ENCODE measurements at regions not wholly inside any gene's neighbourhood (a gene's known extent, or its start where the extent isn't known, plus 50 kb on each side); places are given as distances from the start of the nearest gene placed in this dataset.

GRCh38 chr5:101989659-101990058 is 306.4 kb downstream of the SLCO4C1 start:
- Histone ChIP-seq H3K9ac (ENCODE audit: low read length) (no peak overlapping the region), H3K4me1 (ENCODE audit: control insufficient read depth, low read depth, low read length) (no peaks in the 10 kb centered on the region), H3K27ac (ENCODE audit: low read length) (no peak overlapping the region), H3K9me3 (ENCODE audit: control insufficient read depth, low read depth, low read length) (no peaks in the 10 kb centered on the region), H3K36me3 (ENCODE audit: control insufficient read depth, low read depth, low read length) (no peaks in the 10 kb centered on the region), H3K4me3 (ENCODE audit: low read length) (no peak overlapping the region), H3K27me3 (ENCODE audit: control insufficient read depth, insufficient read depth, low read length) (no peaks in the 10 kb centered on the region)

- Histone ChIP-seq H3K4me1 (ENCODE audit: control insufficient read depth, low read depth, low read length) (no peaks in the 10 kb centered on the region), H3K36me3 (ENCODE audit: control insufficient read depth, low read depth, low read length) (no peaks in the 10 kb centered on the region), H3K9ac (ENCODE audit: low read length) (no peak overlapping the region), H3K4me3 (ENCODE audit: low read length) (no peak overlapping the region), H3K27ac (ENCODE audit: low read length) (no peak overlapping the region), H3K27me3 (ENCODE audit: control insufficient read depth, insufficient read depth, low read length) (no peaks in the 10 kb centered on the region), H3K9me3 (ENCODE audit: control insufficient read depth, low read depth, low read length) (no peaks in the 10 kb centered on the region)
Measured at GRCh38 chr5:101977729-101978345, 318.2 kb downstream of the SLCO4C1 start.

GRCh38 chr5:101976933-101977332 is 319.2 kb downstream of the SLCO4C1 start:
- H3K27me3 ChIP-seq (ENCODE audit: control insufficient read depth, insufficient read depth, low read length): no peaks in the 10 kb centered on the region
- H3K4me1 ChIP-seq (ENCODE audit: control insufficient read depth, low read depth, low read length): no peaks in the 10 kb centered on the region
- H3K9ac ChIP-seq (ENCODE audit: low read length): no peak overlapping the region
- no peak overlapping the region for H3K27ac ChIP-seq (ENCODE audit: low read length)
- H3K4me3 ChIP-seq (ENCODE audit: low read length): no peak overlapping the region
- no peaks in the 10 kb centered on the region for H3K9me3 ChIP-seq (ENCODE audit: control insufficient read depth, low read depth, low read length)
- no peaks in the 10 kb centered on the region for H3K36me3 ChIP-seq (ENCODE audit: control insufficient read depth, low read depth, low read length)

GRCh38 chr5:101969742-101970141 is 326.3 kb downstream of the SLCO4C1 start:
- H3K27me3 ChIP-seq (ENCODE audit: control insufficient read depth, insufficient read depth, low read length): no peaks in the 10 kb centered on the region
- no peaks in the 10 kb centered on the region for H3K4me1 ChIP-seq (ENCODE audit: control insufficient read depth, low read depth, low read length)
- H3K27ac ChIP-seq (ENCODE audit: low read length): no peak overlapping the region
- H3K9ac ChIP-seq (ENCODE audit: low read length): no peak overlapping the region
- no peaks in the 10 kb centered on the region for H3K9me3 ChIP-seq (ENCODE audit: control insufficient read depth, low read depth, low read length)
- no peaks in the 10 kb centered on the region for H3K36me3 ChIP-seq (ENCODE audit: control insufficient read depth, low read depth, low read length)
- H3K4me3 ChIP-seq (ENCODE audit: low read length): no peak overlapping the region

GRCh38 chr5:101966476-101966875 is 329.6 kb downstream of the SLCO4C1 start:
- H3K4me3 ChIP-seq (ENCODE audit: low read length): no peak overlapping the region
- H3K9ac ChIP-seq (ENCODE audit: low read length): no peak overlapping the region
- H3K9me3 ChIP-seq (ENCODE audit: control insufficient read depth, low read depth, low read length): no peaks in the 10 kb centered on the region
- H3K27ac ChIP-seq (ENCODE audit: low read length): no peak overlapping the region
- no peaks in the 10 kb centered on the region for H3K27me3 ChIP-seq (ENCODE audit: control insufficient read depth, insufficient read depth, low read length)
- no peaks in the 10 kb centered on the region for H3K36me3 ChIP-seq (ENCODE audit: control insufficient read depth, low read depth, low read length)
- H3K4me1 ChIP-seq (ENCODE audit: control insufficient read depth, low read depth, low read length): no peaks in the 10 kb centered on the region

GRCh38 chr5:101955891-101956290 is 340.2 kb downstream of the SLCO4C1 start:
- H3K9me3 ChIP-seq (ENCODE audit: control insufficient read depth, low read depth, low read length): no peaks in the 10 kb centered on the region
- no peak overlapping the region for H3K9ac ChIP-seq (ENCODE audit: low read length)
- H3K36me3 ChIP-seq (ENCODE audit: control insufficient read depth, low read depth, low read length): no peaks in the 10 kb centered on the region
- no peak overlapping the region for H3K27ac ChIP-seq (ENCODE audit: low read length)
- H3K4me1 ChIP-seq (ENCODE audit: control insufficient read depth, low read depth, low read length): no peaks in the 10 kb centered on the region
- no peak overlapping the region for H3K4me3 ChIP-seq (ENCODE audit: low read length)
- no peaks in the 10 kb centered on the region for H3K27me3 ChIP-seq (ENCODE audit: control insufficient read depth, insufficient read depth, low read length)

GRCh38 chr5:101950019-101950418 is 346.1 kb downstream of the SLCO4C1 start:
- no peaks in the 10 kb centered on the region for H3K4me1 ChIP-seq (ENCODE audit: control insufficient read depth, low read depth, low read length)
- no peaks in the 10 kb centered on the region for H3K9me3 ChIP-seq (ENCODE audit: control insufficient read depth, low read depth, low read length)
- H3K4me3 ChIP-seq (ENCODE audit: low read length): no peak overlapping the region
- no peaks in the 10 kb centered on the region for H3K27me3 ChIP-seq (ENCODE audit: control insufficient read depth, insufficient read depth, low read length)
- no peak overlapping the region for H3K9ac ChIP-seq (ENCODE audit: low read length)
- no peak overlapping the region for H3K27ac ChIP-seq (ENCODE audit: low read length)
- no peaks in the 10 kb centered on the region for H3K36me3 ChIP-seq (ENCODE audit: control insufficient read depth, low read depth, low read length)

- H3K4me3 ChIP-seq (ENCODE audit: low read length): no peak overlapping the region
- no peak overlapping the region for H3K27ac ChIP-seq (ENCODE audit: low read length)
- H3K4me1 ChIP-seq (ENCODE audit: control insufficient read depth, low read depth, low read length): no peaks in the 10 kb centered on the region
- no peaks in the 10 kb centered on the region for H3K9me3 ChIP-seq (ENCODE audit: control insufficient read depth, low read depth, low read length)
- no peak overlapping the region for H3K9ac ChIP-seq (ENCODE audit: low read length)
- no peaks in the 10 kb centered on the region for H3K27me3 ChIP-seq (ENCODE audit: control insufficient read depth, insufficient read depth, low read length)
- H3K36me3 ChIP-seq (ENCODE audit: control insufficient read depth, low read depth, low read length): no peaks in the 10 kb centered on the region
Measured at GRCh38 chr5:101948615-101949014, 347.5 kb downstream of the SLCO4C1 start.

GRCh38 chr5:101943784-101944183 is 352.3 kb downstream of the SLCO4C1 start:
- no peak overlapping the region for H3K27ac ChIP-seq (ENCODE audit: low read length)
- no peak overlapping the region for H3K4me3 ChIP-seq (ENCODE audit: low read length)

GRCh38 chr5:101942321-101942882 is 353.7 kb downstream of the SLCO4C1 start:
- Histone ChIP-seq H3K27ac (ENCODE audit: low read length) (no peak overlapping the region), H3K9ac (ENCODE audit: low read length) (no peak overlapping the region), H3K27me3 (ENCODE audit: control insufficient read depth, insufficient read depth, low read length) (no peaks in the 10 kb centered on the region), H3K36me3 (ENCODE audit: control insufficient read depth, low read depth, low read length) (no peaks in the 10 kb centered on the region), H3K4me3 (ENCODE audit: low read length) (peak overlapping the region; percentile 14), H3K9me3 (ENCODE audit: control insufficient read depth, low read depth, low read length) (no peaks in the 10 kb centered on the region), H3K4me1 (ENCODE audit: control insufficient read depth, low read depth, low read length) (no peaks in the 10 kb centered on the region)

More at GRCh38 chr5:101943784-101944183, 352.3 kb downstream of the SLCO4C1 start:
- no peaks in the 10 kb centered on the region for H3K4me1 ChIP-seq (ENCODE audit: control insufficient read depth, low read depth, low read length)
- H3K36me3 ChIP-seq (ENCODE audit: control insufficient read depth, low read depth, low read length): no peaks in the 10 kb centered on the region
- no peak overlapping the region for H3K9ac ChIP-seq (ENCODE audit: low read length)
- H3K9me3 ChIP-seq (ENCODE audit: control insufficient read depth, low read depth, low read length): no peaks in the 10 kb centered on the region
- H3K27me3 ChIP-seq (ENCODE audit: control insufficient read depth, insufficient read depth, low read length): no peaks in the 10 kb centered on the region

GRCh38 chr5:101937041-101937440 is 359.0 kb downstream of the SLCO4C1 start:
- Histone ChIP-seq H3K9ac (ENCODE audit: low read length) (no peak overlapping the region), H3K27ac (ENCODE audit: low read length) (no peak overlapping the region), H3K4me1 (ENCODE audit: control insufficient read depth, low read depth, low read length) (no peaks in the 10 kb centered on the region), H3K27me3 (ENCODE audit: control insufficient read depth, insufficient read depth, low read length) (no peaks in the 10 kb centered on the region), H3K4me3 (ENCODE audit: low read length) (no peak overlapping the region), H3K9me3 (ENCODE audit: control insufficient read depth, low read depth, low read length) (no peaks in the 10 kb centered on the region), H3K36me3 (ENCODE audit: control insufficient read depth, low read depth, low read length) (no peaks in the 10 kb centered on the region)

- no peaks in the 10 kb centered on the region for H3K36me3 ChIP-seq (ENCODE audit: control insufficient read depth, low read depth, low read length)
Measured at GRCh38 chr5:101935086-101935485, 361.0 kb downstream of the SLCO4C1 start.

More at GRCh38 chr5:101935086-101935485, 361.0 kb downstream of the SLCO4C1 start:
- no peak overlapping the region for H3K9ac ChIP-seq (ENCODE audit: low read length)
- H3K27me3 ChIP-seq (ENCODE audit: control insufficient read depth, insufficient read depth, low read length): no peaks in the 10 kb centered on the region
- H3K4me1 ChIP-seq (ENCODE audit: control insufficient read depth, low read depth, low read length): no peaks in the 10 kb centered on the region
- H3K9me3 ChIP-seq (ENCODE audit: control insufficient read depth, low read depth, low read length): no peaks in the 10 kb centered on the region
- no peak overlapping the region for H3K4me3 ChIP-seq (ENCODE audit: low read length)
- no peak overlapping the region for H3K27ac ChIP-seq (ENCODE audit: low read length)

Measured in iPS-18a (cell line).